Fibroblast of skin of abdomen (primary cell): ENCODE measurements at regions not wholly inside any gene's neighbourhood (a gene's known extent, or its start where the extent isn't known, plus 50 kb on each side); places are given as distances from the start of the nearest gene placed in this dataset.
"Not testable (repeated sequence)": the region's sequence is repeated elsewhere in the genome, so short reads cannot be mapped to it uniquely, and the experiment has no call there.

Experiments
- DNase-seq: peaks from one replicate; pipeline ENCODE4 v3.0.0-alpha.2; 2013

DNA sequence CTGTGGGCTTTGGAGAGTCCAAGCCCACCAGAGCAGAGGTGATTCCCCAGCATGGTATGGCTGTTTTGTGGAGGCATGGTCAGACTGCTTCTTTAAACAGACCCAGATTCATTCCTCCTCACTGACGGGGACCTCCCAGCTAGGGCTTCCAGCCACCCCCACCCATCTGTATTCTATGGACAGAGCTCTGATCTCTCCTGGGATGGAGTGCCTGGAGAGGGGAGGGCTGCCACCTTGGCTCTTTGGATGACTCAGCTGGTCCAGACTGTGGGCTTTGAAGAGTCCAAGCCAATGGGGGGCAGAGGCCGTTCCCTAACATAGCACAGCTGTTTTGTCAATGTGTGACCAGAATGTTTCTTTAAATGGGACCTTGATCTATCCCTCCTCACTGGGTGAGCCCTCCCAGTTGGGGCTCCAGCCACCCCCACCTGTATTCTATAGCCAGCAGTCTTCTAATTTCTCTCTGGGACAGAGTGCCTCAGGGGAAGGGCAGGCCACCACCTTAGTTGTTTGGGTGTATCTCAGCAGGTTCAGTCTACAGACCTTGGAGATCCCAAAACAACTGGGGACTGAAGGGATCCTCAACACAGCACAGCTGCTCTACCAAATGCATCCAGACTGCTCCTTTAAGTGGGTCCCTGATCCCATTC is 122.0 kb upstream of the OSTN start:
- no peak for DNase-seq

DNA sequence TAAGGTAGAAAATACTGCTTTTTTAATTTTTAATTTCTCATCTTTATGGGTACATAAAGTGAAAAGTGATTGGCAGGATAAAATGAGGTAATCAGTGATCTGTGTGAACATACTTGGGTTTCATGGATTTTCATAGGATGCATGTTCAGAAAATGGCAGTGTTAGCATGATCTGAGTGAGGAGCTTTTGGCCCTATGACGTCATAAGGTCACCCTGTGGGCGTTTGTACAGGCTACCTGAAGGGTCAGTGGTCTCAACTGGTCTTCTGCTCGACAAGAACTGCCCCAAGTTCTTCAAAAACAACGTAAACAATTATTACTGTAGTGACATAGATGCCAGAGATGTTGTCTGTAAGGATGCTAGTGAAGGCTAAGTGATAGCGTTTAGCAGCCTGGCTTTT is 124.5 kb upstream of the OSTN start:
- DNase-seq, result no peak

DNA sequence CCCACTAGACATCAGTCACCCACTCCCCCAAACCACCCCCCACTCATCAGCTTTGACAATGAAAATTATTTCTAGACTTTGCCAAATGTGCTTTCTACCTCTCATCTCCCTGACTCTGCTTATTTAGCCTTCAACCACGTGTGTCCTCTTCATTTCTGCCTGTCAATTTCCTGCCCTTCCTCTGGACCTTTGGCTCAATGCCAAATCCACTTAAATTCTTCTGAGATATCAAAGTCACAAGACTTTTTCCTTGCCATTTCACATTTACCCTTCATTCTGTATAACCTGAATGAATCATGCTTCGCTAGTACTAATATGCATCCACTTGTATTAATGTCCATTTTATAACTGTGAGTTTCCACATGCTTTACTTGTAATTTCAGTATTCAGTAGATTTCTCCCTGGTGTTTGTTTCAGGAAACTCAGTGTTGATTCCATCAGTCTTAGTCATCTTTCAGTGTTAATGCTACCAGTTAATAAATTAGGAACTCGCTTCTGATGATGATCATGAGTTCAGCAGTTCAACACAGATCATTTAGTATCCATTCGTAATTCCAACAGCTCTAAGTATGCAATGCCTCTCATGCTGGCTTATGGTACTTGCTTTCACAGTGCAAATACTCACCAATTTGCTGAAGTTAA is 128.2 kb upstream of the OSTN start:
- peak; percentile 44 for DNase-seq

DNA sequence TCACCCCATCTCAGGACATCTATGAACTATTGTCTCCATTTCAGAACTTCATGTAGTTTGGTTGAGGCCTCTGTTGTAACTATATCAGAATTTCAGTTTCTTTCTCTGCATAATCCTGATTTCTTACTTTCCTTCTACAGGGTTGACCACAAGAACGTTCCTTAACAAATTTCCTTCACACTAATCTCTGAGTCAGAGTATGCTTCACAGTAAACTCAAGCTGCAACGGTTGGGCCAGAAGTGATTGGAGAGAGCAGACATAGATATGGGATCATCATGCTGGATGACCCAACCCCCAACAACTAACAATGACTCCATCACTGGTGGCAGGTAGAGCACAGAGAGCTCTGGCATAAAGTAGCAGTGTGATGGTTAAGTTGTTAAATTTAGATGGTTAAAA is 128.8 kb upstream of the OSTN start:
- DNase-seq, result peak; percentile 86

DNA sequence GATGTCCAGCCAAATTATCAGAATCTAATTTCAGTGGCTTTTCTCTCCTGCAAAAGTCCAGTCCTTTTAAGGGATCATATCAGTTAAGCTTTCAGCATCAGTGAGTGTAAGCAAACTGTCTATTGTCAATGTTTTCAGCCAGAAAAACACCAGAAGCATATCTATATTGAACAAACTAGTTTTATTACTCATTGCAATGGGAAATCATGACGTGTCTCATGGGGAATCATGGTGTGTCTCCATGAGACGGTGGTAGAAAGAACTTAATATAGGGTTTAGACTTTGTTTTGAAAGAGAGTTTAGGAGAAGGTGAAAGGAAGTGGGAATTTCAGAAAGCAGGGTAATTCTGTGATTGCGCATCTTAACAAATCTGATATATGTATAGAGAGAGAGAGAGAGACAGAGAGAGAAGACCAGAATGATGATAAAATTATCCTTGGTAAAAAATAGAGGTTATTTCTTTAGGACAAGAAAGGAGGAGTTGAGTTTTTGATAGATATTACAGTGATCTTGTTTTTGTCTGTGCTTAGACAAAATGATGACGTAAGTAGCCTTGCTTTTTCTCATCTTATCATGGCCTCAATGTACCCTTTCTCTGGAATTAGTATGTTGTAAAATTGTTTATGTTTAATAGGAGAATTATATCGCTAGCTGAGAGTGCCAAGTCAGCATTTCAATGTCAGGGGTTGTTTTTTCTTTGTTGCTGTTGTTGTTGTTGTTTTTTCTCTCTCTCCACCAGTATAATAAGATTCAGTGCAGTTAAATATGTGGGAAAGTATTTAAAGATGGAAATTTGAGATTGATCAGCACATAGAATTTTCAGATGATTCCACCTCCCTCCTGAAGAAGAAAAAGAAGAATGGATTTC is 129.9 kb upstream of the OSTN start:
- no peak for DNase-seq

DNA sequence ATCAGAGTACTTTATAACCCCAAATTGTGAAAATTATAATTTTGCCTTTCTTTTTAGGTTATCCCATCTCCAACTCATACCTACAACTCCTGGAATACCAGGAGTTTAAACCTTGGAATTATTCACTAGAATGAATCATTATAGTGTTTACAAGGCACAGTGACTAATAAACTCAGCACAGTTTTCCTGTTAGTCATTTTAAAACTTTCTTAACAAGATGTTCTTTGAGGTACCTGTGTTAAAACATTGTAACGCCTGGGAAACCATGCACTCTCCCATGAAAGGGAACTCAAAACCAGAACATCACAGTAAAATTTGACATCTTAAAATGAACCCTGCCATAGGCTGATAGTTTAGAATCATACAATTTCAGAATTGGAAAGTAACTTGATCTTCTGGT is 132.4 kb upstream of the OSTN start:
- DNase-seq, result peak; percentile 27

DNA sequence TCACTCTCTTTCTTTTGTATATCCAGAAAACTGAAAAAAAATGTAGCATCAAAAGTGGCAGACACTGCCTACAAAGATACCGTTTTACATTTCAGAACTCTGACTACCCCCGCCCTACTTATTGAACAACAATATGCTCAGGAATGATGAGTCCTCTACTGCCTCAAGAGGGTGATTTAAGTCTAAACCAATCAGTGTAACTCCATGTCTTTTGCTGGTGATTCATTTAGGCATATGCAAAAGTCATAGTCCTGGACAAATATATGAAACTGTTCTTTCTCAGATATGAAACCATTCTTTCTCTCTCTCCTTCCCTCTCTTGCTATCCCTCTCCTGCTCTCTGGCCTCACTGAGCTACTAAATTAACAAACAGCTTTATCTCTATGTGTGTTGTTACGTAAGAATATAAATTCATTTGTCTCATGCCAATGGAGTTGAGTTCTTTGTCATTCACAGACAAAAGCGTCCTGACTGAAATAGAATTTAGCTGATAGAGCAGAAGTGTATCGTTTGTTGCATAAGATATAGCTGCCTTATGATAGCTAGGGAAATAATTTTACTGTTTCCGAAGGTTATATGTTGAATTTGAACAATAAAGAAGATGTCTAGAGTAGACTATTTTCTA is 133.7 kb upstream of the OSTN start:
- peak; percentile 59 for DNase-seq

DNA sequence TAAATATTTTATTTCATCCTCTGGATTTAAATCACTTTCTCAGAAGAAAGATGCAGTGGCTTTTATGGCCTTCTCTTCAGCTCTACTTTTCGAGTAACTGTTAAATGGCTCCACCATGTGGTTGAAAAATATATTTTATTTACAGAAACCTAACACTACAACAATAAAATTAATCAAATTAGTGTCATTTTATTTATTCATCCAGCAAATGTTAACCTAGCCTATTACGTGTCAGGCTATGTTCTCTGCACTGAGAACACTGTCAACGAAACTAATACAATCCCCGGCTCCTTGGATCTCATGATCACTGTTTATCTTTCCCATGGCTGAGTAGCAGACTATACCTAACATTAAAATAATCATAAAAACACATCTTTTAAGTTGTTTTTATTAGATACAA is 148.0 kb upstream of the OSTN start:
- no peak for DNase-seq

DNA sequence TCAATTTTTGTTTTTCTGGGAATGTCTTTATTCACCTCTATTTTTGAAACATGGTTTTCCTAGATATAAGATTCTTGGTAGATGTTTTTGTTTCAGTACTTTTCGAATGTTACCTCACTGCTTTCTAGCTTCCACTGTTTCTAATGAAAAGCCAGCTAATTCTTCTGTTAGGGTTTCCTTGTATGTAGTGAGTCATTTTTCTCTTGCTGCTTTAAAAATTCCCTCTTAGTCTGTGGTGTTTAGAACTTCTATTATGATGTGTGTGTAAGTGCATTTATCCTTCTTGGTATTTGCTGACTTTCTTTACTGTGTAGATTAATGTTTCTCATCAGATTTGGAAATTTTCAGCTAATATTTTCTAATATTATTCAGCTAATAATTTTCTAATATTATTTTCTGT is 151.1 kb upstream of the OSTN start:
- no peak for DNase-seq

DNA sequence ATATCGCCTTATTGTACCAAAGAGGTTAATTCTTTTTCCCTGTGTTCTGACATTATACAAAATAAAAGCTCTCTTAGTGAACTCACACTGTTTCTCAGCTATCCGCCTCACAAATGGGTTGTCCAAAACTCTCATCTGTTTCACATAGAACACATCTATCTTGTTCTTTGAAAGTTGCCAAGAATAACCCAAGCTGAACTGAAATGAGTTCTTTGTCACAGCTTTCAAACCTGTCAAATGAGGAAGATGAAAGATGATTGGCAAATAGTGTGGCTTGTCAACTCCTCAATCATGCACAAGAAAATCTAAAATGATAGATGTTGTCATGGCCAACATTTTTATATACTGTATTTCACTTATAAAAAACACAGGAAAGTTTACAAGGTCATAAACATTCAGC is 168.1 kb upstream of the OSTN start:
- no peak for DNase-seq

DNA sequence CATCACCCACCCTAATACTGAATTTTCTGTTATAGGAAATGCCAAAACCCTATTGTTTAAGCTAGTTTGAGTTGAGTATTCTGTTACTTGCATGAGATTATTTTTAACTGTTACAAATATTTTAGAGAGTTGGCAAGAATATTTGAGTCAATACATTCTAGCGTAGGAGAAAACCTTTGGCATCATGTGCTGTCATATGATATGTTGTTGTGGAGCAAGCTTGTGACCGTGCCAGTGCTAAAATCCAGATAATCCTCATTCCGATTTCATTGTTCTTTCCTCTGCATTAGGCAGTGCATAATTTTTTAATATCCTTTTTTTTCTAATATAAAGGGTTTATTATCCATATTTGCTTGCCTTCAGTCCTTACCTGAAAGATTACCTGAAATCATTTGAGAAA is 168.0 kb upstream of the GMNC start:
- DNase-seq, result no peak

DNA sequence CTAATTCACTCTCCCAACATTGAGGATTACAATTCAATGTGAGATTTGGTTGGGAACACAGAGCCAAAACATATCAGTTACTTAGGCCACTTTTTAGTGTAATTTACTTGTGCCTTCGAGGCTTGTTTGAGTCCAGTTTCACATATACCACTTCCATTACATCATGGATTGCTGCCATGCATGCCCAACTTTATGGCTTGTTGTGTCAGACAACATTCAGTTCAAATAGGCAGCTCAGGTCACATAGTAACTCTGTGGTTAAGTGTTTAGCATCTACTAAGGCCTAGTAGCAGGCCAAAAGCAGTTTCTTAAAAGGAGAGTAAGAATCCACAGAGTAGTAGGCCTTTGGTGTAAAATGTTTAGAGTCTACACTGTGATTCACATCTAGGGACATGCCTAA is 164.3 kb upstream of the GMNC start:
- no peak for DNase-seq

DNA sequence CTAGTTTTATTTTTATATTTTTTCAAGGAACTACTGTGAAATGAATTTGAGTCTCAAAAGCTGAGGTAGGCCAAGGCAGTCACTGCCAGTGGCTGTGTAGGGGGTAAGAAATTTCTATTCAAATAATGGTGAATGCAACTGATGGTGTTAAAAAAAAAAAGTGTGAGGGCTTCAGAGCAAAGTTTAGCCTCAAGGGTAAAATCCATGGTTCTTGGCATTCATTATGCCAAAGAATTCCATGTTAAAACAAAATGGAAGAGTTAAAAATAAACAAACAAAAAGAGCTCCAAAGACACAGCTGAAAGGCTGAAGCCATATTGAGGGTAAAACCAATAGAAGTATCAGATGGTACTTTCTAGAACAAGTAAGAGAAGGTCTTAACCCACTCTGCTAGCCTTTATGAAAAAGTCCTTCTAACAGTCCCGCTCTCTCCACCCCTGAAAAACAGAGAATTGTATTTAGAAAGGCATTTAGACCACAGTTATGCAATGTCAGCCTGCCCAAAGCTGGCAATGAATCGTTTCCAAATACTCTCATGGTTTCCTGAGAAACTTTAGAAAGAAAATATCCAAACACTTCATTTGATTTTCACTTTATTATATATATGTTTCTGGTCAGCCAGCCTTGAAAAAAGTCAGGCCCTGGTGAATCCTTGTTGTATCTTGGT is 158.4 kb upstream of the GMNC start:
- no peak for DNase-seq

DNA sequence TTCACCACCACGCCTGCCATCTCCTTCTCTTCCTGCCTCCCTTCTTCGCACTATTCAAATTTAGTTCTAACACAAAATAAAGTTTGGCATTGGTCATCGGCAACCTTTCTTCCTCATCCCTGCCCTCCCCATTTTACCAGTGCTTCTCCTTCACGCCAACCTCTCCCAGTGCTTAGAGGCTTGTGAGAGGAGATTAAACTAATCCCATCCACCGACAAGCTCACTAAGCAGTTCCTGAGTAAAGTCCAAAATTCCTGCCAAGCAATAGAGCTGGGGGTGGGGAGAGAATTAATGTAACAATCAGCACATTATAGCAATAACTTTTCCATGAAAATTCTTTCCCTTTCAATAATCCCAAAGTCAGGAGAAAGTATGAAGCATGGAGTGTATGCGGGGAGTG is 157.4 kb upstream of the GMNC start:
- DNase-seq, result no peak

DNA sequence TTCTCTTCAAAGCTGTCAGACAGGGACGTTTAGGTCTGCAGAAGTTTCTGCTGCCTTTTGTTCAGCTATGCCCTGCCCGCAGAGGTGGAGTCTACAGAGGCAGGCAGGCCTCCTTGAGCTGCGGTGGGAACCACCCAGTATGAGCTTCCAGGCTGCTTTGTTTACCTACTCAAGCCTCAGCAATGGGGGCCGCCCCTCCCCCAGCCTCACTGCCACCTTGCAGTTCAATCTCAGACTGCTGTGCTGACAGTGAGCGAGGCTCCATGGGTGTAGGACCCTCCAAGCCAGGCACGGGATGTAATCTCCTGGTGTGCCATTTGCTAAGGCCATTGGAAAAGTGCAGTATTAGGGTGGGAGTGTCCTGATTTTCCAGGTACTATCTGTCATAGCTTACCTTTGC is 153.5 kb upstream of the GMNC start:
- not testable (repeated sequence) for DNase-seq

DNA sequence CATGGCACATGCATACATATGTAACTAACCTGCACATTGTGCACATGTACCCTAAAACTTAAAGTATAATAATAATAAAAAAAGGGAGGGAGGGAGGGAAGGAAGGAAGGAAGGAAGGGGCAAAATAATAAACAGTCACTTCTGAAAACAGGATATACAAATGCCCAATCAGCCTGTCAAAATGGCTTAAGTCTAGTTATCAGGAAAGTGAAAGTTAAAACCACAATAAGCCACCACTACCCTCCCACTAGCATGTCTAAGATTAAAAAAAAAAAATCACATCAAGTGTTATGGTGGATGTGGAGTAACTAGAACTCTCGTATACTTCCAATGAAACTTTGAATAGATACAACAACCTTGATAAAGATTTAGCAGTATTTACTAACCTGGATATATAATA is 145.6 kb upstream of the GMNC start:
- no peak for DNase-seq

DNA sequence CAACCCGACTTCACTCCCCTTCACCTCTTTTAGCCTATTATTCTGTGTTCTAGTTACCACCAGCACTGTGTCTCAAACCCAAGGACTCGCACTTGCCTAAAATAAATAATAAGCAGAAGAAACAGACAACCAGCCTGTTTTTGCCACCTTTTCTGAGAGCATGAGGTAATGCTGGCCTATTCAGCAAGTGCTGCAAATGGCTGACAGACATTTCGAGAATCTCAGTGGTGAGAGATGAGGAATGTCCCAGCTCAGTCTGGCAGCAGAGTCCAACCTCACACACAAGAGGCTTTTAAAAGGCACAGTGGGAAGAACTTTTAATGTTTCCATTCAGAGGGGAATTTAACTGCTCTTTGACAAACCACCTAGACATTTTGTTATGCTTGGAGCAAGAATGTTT is 143.3 kb upstream of the GMNC start:
- DNase-seq, result no peak

DNA sequence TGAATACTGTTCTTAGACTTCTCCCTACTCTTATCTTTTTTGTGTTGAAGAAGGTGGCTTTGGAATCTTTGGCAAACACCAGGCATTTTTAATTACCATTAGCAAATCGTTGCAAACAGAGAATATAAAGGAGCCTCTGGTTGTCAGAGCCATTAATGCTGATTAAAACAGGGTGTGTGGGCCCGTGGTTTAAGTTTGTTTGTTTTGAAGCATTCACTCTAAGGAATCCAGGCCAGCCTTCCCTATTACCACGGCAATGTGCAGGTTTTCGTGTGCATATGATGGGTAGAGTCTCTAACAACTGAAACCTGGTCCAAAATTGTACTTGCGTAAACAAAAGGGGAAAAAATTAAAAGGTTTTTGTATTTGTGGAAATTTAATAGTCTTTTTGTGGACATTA is 141.2 kb upstream of the GMNC start:
- no peak for DNase-seq

DNA sequence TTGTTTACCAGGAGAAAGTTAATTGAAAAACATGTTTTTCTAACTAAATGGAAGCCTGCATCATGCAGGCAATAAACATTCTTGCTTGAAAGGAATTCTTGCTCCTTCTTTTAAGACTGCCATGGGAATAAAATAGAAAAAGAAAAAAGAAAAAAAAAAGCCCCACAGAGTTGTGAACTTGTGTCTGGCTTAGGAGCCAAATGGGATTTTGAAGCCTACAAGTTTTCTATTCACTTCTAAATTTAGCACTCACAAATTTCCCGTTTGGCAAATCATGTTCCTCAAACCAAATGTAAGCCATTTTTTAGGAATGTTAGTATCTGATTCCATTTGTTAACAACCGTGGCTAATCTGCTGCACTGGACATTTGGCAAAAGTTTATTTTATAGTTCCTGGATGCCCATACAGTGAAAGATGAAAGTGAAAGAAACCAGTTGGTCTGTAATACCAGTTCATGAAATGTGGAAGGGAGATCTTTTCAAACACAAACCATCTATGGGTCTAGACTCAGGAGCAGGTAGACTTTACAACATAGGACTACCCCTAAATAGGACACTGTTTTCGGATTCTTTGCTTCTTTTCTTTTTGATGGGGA is 133.8 kb upstream of the GMNC start:
- DNase-seq, result no peak

DNA sequence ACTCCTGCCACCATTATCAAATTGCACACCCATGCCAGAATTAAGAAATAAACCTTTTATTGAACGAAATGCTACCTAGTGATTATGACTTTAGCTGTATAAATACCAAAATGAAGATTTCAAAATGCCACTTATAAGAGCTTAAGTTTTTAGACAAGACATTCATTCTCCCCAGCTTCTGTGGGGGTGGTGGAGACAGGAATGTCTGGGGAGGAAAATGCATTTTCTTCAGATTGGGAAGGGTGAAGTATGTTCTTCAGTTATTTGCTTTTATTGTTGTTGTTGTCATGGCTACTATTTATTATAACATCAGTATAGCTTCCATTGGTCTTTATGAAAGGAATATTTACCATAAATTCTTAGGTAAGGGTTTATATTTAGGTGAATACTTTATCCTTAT is 132.7 kb upstream of the GMNC start:
- DNase-seq, result no peak

DNA sequence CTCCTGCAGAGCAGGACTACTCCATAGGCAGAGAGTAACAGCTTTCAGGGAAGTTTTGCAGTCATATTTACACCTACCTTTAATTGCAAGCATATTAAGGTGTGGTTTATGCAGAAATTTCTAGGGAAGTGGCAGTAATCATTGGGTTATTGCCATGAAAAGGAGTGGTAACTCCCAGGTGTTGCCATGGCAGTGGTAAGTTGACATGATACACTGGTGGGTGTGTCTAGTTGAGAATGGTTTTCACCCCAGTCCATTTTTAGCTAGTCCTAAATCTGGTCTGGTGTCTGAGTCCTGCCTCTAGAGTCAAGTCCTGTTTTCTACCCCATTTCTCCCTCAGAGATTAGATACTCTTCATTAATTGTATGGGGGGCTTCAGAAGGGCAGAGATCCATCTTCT is 128.4 kb upstream of the GMNC start:
- no peak for DNase-seq

DNA sequence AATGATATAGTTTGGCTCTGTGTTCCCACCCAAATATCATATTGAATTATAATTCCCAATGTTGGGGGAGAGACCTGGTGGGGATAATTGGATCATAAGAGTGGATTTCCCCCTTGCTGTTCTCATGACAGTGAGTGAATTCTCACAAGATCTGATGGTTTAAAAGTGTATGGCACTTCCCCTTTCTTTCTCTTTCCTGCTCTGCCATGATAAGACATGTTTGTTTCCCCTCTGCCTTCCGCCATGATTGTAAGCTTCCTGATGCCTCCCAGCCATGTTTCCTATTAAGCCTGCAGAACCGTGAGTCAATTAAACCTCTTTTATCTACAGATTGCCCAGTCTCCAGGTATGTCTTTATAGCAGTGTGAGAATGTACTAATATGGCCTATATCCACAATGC is 126.7 kb upstream of the GMNC start:
- DNase-seq, result no peak

DNA sequence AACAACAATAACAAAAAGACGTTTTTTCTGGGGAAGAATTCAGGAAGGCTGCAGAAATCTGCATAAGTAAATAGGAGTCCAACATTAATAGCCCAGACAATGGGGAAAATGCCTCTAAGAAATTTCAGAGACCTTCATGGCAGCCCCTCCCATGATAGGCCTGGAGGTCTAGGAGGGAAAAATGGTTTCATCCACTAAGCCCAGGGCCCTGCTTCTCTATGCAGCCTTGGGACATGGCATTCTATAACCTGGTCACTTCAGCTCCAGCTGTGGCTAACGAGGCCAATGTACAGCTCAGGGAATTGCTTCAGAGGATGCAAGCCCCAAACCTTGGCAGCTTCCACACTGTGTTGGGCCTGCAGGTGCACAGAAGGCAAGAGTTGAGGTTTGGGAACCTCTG is 125.6 kb upstream of the GMNC start:
- no peak for DNase-seq
